HG03097 (cell line): ENCODE measurements at regions not wholly inside any gene's neighbourhood (a gene's known extent, or its start where the extent isn't known, plus 50 kb on each side); places are given as distances from the start of the nearest gene placed in this dataset.
"Not testable (repeated sequence)": the region's sequence is repeated elsewhere in the genome, so short reads cannot be mapped to it uniquely, and the experiment has no call there.

Experiments
- ATAC-seq: cut with Tn5 transposase; IDR thresholded peaks from one replicate; pipeline ENCODE4 v1.9.1; 2021; ENCODE audit not compliant: unreplicated experiment, low FRiP score

DNA sequence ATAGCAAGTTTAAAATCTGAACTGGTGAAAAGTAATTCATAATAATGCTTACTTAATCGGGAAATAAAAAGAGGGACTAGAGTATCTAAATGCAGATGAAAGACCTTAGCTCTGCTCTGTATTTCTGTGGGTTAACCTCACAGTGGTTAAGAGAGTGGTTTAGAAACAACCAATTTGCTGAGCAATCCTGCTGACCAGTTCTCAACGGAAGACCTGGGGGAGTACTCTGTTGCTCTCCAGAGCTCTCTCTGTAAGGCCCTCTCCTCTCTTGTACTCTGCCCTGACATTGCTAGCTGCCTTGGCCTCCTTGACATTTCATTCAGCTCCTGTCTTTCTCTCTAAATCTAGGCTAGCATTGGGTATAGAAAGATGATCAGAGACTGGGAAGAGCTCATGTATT, 1186.6 kb upstream of the SEMA6A start:
- no peak for ATAC-seq

DNA sequence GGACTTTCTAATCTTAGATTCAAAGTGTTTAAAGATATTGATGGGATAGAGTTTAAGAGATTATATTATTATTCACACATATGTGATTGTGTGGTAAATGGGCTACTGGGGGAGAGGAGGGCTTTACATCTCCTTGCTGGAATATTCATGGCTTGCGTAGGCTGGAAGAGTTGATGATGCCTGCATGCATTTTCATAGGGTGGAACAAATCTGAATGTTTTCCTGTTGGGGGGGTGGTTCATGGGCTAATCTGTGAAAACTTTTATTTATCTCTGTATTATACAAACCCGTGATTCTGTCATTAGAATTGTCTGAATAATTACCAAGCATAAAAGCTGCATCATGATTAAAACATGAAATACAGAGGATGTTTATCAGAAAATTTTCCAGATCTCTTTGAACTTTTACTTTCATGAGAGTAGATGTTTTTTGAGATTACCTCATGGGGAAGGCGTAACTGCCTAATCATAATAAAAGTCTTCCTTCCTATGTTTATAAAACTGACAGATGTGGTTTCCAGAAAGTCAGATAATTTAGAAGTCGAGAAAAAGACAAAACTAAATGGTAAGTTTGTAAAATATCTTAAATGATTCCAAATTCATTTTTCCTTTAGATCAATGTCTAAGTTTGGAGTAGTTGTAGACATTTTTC, 1185.4 kb upstream of the SEMA6A start:
- ATAC-seq, result no peak

DNA sequence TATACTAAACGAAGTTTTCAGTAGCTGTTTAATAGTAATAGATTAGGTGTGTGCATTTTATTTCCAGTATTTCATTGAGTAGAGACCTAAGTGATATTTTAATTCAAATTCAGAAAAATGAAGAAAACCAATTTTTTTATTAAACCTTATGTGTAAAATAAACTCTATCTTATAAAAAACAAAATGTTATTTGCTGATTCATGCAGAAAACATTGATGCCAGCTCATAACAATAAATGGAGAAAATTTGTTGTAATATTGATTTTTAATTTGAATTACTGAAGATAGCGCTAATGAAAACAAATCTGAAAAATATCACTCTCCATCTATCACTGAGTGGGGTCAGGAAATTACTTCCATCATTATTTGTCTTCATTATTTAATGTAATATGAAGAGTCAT, 1177.8 kb upstream of the SEMA6A start:
- no peak for ATAC-seq

DNA sequence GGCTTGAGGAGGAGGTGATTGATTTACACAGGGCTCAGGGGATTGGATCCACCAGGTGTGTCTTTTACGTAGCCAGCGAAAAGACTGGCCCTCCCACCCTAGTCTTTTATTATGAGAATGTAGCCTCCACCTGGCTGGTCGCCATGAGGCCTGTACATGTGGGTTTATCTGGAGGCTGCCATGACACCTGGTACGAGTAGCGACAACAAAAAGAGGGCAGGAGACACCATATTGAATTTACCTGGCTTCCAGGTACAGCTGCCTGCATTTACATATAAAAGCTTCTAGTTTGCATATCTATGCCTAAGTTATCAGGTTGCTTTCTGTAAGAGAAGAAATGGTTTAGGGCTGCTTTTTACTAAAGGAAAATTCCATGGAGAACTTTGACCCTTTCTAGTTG, 1173.7 kb upstream of the SEMA6A start:
- ATAC-seq, result no peak

DNA sequence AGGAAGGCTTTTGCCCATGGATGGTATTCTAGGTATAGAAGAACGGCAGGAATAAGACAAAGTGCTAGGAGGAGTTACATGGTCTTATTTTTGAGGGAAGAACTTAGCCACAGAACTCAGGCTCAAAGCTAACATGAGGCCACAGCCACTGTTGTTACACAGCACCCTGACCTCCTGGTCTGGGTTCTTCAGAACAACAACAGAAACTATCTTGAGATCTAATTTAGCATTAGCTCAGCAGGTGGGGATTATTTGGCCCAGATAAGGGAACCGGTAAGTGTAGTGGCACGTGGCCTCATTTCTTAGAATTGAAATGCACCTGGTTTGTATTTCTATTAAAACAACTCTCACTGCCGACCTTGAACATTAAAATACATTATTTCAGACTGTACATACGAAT, 1168.7 kb upstream of the SEMA6A start:
- no peak for ATAC-seq

DNA sequence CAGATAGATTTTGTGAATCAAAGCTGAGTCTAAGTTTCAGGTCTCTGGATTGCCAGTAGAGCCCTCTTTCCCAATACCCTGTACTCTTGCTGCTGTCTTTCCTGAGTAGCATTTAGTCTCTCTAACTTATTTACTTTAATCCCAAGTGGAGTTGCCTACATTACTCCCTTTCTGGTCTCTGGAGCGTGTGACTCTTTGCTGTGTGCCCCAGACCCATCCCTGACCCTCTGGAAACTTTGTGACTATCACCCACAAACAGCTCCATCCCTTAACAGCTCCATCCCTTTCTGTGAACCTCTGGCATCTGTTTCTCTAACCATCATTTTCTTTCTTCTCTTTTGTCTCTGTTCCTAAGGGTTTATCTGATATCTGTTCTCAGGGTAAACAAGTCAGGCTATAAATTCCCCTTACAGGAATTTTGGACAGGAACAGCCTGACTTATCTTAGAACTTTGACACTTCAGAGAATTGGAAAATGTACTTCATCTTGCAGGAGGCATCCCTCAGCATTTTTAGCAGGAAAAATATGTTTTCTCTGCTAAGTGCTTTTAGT, 1167.1 kb upstream of the SEMA6A start:
- ATAC-seq, result no peak

DNA sequence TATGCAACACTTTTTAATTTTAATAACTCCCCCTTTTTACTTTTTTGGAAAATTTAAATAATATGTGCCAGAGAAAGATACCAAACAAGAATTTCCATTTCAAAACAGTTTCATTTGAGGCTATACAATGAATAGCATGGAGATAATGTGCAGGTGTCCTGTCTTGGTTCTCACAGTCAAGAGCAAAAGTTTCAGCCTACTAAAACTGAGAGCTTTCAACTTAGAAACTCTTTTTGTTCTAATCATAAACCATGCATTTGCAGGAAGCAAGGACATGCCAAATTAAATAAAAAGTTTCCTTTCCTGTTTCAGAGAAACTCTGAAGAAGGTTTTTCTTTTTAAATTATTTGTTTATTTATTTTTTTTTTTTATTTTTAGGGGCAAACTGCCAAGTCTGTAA, 1165.6 kb upstream of the SEMA6A start:
- ATAC-seq, result no peak

DNA sequence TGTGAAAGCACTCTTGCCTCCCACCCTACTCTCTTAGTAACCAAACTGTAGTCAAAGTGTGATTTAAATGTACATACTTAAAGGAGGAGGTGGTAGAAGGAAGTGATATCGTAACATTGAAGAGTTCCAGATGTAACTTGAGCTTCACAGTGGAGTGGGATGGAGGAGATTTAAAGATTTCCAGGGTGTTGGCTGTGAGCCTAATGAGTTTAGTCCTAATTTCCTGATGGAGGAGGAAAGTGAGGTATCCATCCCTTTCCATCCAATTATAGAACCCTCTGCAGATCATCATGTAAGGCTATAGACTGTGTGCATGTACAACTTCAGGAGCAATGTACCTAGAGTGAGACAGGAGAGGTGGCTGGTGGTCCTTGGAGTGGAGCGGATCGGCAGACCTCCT, 1163.9 kb upstream of the SEMA6A start:
- no peak for ATAC-seq

DNA sequence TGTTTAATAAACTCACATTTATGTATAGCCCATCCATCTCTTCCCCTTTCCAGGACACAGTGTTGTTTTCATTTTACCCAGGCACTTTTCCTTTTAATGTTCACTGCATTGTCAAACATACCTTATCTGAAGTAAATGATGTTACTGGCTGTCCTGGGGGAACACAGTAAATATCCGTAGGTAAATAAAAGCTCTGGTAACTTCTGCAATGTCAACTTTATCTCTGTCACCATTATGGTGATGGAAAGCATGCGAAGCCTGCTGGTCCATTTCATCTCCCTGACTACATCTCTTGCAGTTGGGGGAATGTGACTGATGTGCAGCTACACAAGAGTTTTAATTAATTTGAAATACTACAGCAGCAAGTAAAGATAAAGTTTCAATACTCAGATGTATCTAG, 1162.1 kb upstream of the SEMA6A start:
- no peak for ATAC-seq

DNA sequence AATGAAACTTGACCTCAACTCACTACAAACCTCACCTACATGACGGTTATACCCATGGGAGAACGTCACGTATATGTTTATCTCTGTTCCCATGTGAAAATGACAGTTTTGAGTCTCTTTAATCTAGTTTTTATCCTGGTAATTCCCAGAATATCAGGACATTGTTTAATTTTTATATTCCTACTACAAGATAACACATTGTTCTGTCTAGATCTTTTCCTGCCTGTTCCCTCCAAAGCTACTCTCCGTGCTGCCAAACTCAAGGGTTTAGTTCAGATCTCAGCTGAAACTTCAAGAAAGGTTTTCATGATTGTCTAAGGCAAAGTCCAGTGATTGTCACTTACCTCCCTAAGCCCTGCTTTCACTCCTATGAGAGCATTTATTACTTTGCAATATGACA, 1159.4 kb upstream of the SEMA6A start:
- no peak for ATAC-seq

DNA sequence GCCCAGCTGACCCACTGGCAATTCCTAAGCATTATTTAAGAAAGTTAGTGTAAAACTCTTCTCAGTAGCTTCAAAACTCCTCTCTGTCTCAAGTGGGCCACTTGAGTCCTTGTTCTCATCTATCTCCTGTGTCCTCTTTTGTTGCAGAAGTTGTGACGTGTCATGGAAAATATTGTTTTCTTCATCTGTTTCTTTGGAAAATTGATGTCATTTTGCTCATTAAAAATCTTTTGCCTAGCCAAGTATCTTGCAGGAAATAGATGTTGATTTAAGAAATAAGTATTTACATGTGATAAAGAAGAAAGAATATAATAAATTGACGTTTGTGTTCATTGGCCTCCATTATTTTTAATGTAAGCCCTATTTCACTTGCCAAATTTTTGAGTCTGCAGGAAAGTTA, 1158.4 kb upstream of the SEMA6A start:
- ATAC-seq, result no peak

DNA sequence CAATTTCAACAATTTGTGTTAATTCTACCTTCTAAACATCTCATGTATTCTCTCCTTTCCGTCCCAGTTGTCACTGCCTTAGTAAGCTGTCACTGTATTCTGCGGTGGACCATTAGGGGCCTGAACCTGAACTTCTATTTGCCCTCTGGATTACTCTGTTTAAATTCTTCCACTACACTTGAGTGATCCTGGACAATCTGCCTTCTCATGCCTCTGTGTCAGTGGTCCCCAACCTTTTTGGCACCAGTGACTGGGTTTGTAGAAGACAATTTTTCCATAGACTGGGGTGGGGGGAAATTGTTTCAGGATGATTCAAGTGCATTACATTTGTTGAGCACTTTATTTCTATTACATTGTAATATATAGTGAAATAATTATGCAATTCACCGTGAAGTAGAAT, 1157.6 kb upstream of the SEMA6A start:
- no peak for ATAC-seq

DNA sequence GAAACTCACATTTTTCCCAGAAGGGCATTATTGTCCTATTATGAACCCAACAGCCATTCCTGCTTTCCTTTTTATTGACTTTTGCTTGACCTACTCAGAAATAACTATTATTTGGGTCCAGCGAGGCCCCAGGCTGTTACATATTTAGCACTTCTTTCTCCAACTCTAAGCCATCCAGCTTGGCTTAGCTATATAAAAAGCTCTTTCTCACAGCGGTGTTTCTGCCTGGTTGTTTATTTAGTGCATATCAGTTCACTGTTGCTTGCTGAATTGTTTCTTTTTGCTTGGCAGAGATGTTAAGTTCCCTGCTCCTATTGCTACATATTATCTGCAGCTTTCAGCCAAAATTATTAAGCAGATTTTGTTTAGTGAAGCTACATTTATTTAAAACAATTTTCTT, 1156.8 kb upstream of the SEMA6A start:
- no peak for ATAC-seq

DNA sequence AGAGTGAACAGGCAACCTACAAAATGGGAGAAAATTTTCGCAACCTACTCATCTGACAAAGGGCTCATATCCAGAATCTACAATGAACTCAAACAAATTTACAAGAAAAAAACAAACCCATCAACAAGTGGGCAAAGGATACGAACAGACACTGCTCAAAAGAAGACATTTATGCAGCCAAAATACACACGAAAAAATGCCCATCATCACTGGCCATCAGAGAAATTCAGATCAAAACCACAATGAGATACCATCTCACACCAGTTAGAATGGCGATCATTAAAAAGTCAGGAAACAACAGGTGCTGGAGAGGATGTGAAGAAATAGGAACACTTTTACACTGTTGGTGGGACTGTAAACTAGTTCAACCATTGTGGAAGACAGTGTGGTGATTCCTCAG, 1146.2 kb upstream of the SEMA6A start:
- ATAC-seq, result not testable (repeated sequence)

DNA sequence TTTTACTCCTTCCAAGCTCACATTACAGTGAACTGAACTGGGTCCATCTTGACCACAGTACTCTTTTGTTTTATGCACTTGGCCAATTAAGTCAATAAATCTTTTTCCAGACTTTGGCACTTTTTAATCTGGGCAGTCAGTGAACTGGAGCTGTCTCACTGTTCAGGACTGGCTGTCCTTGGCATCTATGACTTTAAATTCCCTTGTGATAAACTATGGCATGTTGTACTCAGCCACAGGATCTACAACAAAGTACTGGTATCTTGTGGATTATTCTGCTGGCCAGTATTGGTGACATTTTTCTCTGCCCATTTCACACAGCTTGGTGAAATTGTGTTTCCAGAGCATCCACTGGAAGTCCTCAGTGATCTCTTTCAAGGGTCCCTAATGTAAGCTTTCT, 1144.8 kb upstream of the SEMA6A start:
- ATAC-seq, result no peak

DNA sequence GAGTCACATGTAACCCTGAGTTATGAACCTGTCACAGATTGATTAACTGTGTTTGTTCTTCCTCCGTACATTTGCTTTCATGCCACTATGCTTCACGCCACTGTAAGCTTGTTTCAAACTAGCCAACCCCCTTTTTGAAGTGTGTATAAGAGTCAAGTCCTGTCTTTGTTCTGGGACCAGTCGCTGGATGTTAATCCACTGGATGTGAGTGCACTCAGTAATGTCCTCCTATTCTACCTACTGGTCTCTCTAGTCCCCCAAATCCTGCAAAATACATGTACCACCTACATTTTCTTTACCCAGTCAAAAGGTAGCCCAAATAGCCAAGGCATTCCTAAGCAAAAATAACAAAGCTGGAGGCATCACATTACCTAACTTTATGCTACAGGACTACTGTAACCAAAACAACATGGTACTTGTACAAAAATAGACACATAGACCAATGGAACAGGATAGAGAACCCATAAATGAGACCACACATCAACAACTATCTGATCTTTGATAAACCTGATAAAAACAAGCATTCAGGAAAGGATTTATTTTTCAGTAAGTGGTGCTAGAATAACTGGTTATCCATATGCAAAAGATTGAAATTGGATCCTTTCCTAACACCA, 1139.1 kb upstream of the SEMA6A start:
- no peak for ATAC-seq

DNA sequence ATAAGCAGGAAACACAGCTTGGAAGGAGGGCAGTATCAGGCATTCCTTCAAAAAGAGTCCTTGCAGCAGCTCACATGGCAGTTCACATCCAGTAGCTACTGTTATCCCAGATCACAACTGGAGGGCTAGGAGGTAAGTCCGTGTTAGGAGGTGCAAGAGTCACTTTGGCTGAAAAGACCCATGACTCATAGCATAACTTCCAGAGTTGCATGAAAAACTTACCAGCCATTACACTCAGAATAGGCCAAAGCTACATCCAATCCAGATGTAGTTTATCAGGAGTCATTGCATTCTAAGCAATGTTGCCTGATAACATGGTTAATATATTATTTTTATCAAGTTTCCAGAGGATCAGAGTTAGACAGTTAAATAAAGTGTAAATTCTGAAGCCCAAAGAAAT, 1126.4 kb upstream of the SEMA6A start:
- no peak for ATAC-seq

DNA sequence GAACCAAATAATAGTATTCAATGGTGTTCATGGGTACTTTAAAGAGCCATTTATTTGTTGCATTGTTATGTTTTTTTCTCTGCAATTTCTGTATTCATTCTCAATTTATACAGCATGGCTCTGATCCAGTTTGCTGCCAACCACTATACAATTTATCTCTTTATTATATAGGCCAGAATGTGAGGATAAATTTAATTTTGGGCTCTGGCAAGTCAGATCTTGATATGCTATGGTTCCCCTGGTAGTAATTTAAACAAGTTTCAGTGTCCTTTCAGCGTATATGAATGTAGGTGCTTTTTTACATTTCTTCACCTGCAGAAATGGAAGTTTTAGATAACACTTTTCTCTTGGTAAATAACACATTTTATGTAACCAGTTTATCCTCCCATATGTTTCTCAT, 1118.0 kb upstream of the SEMA6A start:
- ATAC-seq, result no peak

DNA sequence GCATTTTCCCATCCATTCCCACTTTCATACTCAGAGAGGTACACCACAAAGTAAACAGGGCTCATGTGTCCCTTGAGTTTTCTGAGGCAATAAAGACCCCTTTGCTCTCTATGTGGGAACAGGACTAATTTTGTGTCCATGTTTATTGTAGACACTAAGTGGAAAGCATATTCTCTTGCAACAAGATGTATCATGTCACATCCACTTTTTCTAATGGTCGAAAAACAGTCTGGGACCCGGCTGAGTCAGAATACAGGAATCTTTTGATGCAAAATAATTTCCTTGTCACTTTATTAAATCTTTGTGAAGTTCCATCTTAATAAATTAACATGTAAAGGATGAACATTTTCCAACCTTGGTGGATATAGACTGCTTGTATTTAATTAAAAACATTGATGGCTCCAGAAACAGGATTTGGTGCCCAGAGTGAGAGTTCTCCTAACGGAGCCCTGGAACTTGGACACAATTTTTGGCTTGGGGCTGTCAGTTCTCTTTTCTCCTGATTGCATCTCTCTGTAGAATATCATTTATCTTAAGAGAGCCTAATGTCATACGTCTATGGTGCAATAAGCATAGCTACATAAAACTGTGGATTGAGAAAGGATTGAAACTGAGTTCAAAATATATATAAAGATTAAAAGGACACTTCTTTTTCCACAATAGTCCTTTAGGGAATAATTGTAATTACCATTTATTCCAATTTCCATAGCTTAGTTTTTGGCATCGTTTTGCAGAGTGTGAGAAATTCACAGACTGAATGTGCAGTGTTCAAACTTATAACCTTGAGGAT, 1116.7 kb upstream of the SEMA6A start:
- ATAC-seq, result no peak

DNA sequence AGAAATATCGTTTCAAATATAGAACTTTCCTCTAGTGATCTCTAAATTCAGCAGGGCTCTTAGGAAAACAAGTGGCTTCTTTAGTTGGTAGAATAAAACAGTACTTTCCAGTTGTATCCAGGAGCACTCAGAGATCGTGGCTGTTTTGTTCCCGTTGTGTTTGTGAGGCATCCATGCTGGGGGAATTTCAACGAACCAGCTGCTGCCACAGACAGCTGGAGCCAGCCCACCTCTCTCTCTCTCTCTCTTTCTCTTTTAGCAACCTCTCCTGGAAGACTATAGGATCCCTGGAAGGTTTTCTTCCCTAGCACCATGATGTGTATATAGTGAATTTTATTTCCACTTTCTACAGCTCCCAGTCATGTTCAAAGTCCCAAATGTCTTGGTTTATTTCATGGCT, 1116.0 kb upstream of the SEMA6A start:
- no peak for ATAC-seq

DNA sequence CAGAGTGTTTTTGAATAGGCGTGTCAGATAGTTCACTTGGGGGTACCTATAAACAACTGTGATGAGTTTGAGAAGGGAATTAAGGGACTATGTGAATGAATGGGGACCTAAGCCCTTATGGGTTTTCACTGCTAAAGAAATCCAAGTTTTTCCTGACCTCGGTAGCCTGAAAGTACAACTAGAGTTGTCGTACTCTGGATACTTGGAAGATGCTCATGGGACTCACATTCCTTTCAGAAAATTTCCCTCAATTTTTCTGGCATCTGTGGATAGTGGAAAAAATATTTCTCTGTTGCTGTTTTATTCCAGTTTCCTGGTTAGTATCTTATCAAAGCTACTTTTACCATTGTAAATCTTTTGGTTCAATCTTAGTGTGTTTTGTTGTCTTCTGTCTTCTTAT, 1112.3 kb upstream of the SEMA6A start:
- no peak for ATAC-seq

DNA sequence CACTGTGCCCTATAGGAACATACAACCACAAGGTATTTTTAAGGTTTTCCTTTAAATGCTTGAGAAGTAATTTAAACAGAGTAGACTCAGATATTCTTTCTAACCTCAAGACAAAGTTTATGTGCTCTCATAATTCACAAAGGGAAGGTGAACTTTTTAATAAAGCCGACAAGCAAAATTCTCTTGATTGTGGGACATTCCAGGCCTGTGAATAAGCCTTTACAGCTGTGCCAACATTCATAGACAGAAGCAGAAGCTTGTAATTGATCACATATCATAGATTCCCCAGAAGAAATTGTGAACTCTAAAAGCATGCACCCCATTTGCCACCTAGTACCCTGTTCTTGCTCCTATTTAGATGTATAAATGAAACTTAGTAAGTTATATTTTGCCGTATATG, 1107.8 kb upstream of the SEMA6A start:
- ATAC-seq, result no peak
